Stimulated activated CD4-positive, alpha-beta T cell treated with anti-CD3 and anti-CD28 coated beads, Interleukin-12 subunit alpha, Interleukin-12 subunit beta, amount 100 ng/mL, for 4 hours (primary cell): ENCODE measurements at regions not wholly inside any gene's neighbourhood (a gene's known extent, or its start where the extent isn't known, plus 50 kb on each side); places are given as distances from the start of the nearest gene placed in this dataset.

Experiments
- DNase-seq: peaks from one replicate; pipeline ENCODE4 v3.0.0-alpha.2; 2020

- no peak for DNase-seq
Observed at GRCh38 chr4:22097596-22097995, 149.0 kb upstream of the KCNIP4 start.

GRCh38 chr4:22094217-22094616, 145.6 kb upstream of the KCNIP4 start:
- DNase-seq: no peak

GRCh38 chr4:22093126-22093525, 144.6 kb upstream of the KCNIP4 start:
- DNase-seq: no peak

GRCh38 chr4:22091906-22092305, 143.3 kb upstream of the KCNIP4 start:
- no peak for DNase-seq

DNA sequence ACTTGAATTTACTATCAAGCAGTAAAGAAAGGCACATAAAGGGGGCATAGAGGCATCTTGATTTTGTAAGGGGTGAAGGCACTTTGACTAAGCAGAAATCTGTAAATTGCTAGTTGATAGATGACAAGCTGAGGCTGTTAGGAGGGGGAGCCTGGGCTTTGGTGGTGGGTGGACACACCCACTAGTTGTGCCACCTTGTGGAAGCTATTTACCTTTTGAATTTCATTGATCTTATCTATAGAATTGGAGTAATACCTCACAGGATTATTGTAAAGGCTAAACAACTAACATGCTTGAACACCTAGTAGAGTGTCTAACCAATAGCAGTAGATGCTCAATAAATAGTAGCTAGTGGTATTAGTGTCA, 142.8 kb upstream of the KCNIP4 start:
- no peak for DNase-seq

DNA sequence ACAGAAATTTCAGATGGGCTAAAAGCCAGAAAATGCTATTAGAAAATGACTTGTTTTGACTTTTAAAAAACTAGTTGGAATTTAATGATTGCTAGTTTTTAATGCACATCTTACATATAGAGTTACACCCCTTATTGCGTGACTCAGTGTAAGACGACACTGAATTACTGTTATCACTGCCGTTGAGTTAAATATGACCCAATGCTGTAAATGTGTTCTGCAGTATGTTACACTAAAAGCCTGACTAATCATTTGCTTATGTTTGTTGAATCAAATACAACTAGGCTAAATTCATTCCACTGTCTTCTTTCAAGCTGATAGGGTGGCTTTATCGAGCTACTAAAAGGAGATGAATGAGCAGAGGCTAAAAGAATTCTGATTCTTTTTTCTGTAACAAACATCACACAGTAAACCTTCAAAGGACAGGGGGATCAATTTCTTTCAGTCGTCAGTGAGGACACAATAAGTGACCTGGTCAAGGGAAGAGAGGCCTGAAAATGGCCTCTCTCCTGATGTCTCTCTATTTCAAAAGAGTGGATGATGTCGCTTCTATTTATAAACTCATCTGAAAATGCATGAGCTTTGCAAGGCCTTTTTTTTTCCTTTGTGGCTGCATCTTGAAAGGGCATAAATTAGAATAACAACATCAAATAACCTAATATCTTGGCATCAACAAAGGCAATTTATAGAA, 142.2 kb upstream of the KCNIP4 start:
- DNase-seq: no peak

- DNase-seq: no peak
Observed at GRCh38 chr4:22077571-22077970, 129.0 kb upstream of the KCNIP4 start.

GRCh38 chr4:22072726-22073125, 124.2 kb upstream of the KCNIP4 start:
- DNase-seq: no peak

DNA sequence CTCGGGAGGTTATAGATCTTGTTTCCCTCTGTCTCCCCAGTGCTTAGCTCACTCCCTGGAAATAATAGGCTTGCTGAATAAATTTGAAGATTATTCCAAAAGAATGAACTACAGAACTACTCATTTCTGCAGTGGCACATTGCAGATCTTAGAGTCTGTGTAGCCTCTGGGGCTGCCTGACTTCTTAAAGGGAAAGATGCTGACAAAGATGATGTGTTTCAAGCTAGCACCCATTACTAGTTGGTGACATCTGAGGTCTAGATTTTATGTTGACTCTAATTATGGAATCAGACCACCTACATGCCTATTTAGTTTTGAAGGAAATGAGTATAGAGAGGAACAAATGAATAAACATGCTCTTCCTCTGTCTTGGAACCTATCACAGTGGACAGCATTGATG, 123.7 kb upstream of the KCNIP4 start:
- no peak for DNase-seq

GRCh38 chr4:22071749-22072148, 123.2 kb upstream of the KCNIP4 start:
- no peak for DNase-seq

DNA sequence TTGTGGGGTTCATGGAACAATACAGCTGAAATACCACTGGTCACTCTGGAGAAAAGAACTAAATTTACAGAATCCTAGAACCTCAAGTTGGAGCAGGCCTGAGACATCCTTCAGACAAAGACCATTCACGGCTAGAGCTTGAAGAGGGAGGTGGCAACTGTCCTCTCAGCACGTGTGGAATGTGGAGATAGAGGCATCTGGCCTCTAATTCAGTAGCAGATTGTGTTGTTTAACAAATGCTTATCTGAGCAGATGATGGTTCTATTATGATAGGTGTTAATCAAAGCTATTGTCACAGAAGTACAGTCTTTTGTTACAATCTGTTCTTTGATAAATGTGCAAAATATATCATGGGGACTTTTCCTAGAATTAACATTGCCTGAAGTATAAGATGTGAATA, 121.7 kb upstream of the KCNIP4 start:
- no peak for DNase-seq

DNA sequence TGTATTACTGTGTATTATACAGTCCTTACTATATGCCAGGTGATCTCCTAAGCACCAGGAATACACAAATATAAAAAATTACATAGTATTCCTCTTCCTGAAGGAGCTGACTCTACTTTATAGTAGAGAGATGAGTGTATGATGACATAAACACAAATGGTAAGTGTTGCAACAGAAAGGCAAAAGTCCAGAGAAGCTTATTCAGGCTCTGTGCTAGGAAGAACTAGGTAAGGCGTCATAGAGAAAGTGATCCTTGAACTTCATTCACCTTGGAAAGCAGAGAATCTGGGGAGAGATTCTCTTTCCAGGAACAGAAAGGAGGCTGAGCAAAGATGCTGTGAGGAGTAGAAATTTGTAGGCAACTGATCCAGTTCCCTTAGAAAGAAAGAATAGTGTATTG, 115.0 kb upstream of the KCNIP4 start:
- no peak for DNase-seq

DNA sequence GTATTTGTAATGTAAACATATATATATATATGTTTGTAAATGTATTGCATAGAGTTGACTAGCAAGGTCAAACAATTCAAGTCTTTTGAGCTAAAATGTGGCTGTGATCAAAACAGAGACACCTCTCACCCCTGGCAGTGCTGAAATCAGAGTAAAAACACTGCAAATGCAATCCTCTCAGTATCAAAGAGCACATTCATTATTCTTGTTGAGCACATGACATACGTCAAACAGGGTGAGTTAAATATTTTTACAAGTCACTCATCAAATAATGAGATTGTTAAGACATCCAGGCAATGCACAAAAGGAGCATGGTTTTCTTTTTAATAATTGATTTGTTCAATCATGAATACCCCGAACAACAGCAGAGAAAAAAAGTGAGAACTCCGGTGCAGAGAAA, 114.1 kb upstream of the KCNIP4 start:
- no peak for DNase-seq

DNA sequence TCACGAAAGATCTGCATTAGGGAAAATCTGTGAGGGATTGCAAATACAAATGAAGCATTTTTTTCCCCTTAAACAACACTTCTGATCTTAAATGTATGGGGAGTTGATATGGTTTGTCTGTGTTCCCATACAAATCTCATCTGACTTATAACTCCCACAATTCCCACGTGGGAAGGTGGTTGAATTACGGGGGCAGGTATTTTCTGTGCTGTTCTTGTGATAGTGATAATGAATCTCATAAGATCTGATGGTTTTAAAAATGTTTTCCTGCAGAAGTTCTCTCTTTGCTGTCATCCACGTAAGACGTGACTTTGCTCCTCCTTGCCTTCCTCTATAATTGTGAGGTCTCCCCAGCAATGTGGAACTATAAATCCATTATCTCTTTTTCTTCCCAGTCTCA, 107.4 kb upstream of the KCNIP4 start:
- no peak for DNase-seq

DNA sequence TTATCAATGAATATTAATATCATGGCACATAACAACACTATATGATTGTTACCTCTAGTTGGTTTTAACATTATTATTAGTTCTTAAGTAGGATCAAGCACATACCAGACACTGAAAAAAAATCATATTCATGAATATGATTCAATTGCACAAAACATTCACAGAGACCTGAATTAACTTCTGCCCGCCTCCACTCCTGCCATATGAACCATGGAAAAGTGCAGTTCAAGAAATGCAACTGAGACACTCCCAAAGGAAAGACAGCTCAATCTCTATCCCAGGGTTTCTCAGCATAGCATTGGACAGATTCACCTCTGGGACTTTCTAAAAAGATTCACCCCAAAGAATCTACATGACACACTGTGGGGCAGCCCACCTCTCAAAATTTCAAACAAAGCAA, 103.5 kb upstream of the KCNIP4 start:
- no peak for DNase-seq

GRCh38 chr4:22048323-22048722, 99.8 kb upstream of the KCNIP4 start:
- DNase-seq: no peak

DNA sequence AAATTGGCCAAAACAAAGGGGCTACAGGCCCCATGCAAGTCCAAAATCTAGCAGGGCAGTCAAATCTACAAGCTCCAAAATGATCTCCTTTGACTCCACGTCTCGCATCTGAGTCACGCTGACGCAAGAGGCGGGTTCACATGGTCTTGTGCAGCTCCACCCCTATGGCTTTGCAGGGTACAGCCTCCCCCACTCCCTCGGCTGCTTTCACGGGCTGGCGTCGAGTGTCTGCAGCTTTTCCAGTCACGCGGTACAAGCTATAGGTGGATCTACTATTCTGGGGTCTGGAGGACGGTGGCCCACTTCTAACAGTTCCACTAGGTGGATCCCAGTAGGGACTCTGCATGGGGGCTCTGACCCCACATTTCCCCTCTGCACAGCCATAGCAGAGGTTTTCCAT, 99.2 kb upstream of the KCNIP4 start:
- no peak for DNase-seq

DNA sequence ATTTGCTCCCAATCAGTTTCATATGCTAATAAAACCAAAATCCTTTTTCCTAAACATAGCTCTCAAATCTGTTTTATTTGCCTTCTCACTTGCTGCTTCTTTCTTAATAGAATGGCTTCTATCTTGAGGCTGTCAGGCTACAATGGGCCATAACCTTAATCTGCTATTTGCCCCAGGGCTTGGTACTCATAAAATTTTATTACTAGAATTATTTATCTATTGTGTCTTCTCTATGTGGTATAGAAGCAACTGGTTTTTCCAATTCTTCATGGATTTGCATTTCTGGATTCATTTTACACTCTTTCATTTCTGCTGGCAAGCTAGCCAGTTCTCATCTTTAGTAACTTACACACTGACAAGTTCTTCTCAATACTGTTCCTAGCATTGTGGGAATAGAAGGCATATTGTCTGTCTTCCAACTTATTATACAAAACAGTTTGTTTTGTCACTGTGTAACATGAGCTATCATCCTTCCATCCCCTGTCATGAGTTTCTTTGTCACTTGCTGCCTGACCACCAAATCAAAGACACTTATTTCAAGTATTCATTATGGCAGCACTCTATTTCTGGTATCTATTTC, 96.6 kb upstream of the KCNIP4 start:
- no peak for DNase-seq

DNA sequence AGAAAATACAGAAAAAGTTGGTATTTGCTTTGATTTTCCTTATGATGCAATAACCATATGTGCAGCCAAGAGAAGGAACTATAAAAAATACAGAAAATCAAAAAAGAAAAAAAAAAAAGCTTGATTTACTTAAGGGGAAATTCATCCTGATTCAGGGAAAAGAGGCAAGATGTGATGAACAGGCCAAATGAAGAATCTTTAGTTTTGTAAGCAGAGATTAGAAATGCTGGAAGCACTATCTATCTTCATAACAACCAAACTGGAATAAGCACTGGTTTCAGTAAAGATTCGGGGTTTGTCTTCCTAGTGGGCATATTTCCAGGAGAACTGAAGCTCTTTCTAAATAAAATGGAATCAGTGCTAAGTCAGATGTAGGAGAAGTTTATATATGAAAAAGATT, 82.9 kb upstream of the KCNIP4 start:
- no peak for DNase-seq

- no peak for DNase-seq
Observed at GRCh38 chr4:22030881-22031280, 82.3 kb upstream of the KCNIP4 start.

- no peak for DNase-seq
Observed at GRCh38 chr4:22030307-22030706, 81.7 kb upstream of the KCNIP4 start.

DNA sequence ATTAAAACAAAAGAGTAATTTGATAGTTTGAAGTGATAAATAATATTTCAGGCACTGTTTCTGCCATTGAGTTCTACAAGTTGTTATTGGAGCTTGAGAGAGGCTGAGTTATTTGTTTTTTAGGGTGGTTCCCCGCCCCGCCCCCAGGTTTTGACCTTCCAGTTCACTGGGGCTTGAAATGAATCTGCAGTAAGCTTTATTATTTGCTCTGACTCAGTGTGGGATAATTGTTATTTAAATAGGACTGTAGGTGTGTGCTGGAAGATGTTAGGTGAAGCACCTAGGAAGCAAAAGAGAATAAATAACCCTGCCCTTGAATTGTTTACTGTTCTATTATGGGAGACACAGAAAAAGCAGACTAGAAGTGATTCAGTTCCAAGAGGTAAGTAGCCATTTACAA, 81.2 kb upstream of the KCNIP4 start:
- DNase-seq: no peak

- DNase-seq: no peak
Observed at GRCh38 chr4:22021106-22021505, 72.5 kb upstream of the KCNIP4 start.

- DNase-seq: no peak
Observed at GRCh38 chr4:22020129-22020528, 71.6 kb upstream of the KCNIP4 start.

GRCh38 chr4:22019676-22020075, 71.1 kb upstream of the KCNIP4 start:
- no peak for DNase-seq
